Epithelial cell of proximal tubule (primary cell): ENCODE measurements at regions not wholly inside any gene's neighbourhood (a gene's known extent, or its start where the extent isn't known, plus 50 kb on each side); places are given as distances from the start of the nearest gene placed in this dataset.

Experiments used
- DNase-seq: peaks from one replicate; pipeline ENCODE4 v3.0.0-alpha.2; 2011; ENCODE audit warnings: low read depth
- H3K4me3 ChIP-seq: 2 replicates; pipeline ENCODE4 v1.5.1; 2011; ENCODE audit warnings: low read depth, mild to moderate bottlenecking, low read length
- CTCF ChIP-seq: conservative IDR thresholded peaks from 2 replicates; pipeline ENCODE4 v1.5.1; 2012; ENCODE audit warnings: low read depth, mild to moderate bottlenecking, low read length

- no peak for TF ChIP-seq CTCF
- DNase-seq = no peak
- H3K4me3 ChIP-seq = no peak overlapping the region
Measured at GRCh38 chr5:124419531-124419930, 326.9 kb downstream of the ZNF608 start.

DNA sequence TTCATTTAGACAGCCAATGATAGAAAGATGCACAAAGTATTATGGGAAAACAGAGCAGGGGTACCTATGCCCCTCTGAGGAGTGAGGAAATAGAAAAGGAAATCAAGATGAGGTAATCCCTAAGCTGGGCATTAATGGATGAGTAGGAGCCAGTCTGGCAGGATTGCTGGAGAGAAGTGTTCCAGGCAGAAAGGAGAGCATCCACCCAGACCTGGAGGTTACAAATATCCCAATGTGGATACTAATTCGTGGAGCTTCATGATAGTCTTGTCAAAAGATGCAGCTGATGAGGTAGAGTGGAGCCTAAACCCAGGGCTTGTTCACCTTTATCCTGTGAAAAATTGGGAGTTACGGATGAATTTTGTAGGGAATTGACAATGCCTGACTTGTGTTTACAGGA lies 328.0 kb downstream of the ZNF608 start:
- no peak for DNase-seq
- H3K4me3 ChIP-seq = no peak overlapping the region
- no peak for TF ChIP-seq CTCF

DNA sequence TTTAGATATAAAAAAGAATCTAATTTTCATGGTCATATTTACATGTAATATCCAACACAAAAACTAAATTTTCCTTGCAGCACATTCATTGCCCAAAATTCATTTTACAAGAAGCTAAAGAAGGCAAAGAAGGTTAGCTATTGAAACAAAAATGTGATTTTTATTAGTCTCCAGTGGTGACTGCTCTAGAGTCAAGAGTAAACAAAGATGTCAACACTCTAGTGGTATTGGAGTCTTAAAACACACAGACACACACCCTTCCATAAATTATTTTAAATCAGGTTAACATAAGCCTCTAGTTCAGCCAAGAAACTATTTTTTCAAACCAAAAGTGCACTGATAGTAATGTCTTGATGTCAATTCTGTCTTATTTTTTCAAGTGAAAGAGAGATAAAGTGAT lies 329.2 kb downstream of the ZNF608 start:
- no peak for TF ChIP-seq CTCF
- no peak overlapping the region for H3K4me3 ChIP-seq
- DNase-seq = no peak

DNA sequence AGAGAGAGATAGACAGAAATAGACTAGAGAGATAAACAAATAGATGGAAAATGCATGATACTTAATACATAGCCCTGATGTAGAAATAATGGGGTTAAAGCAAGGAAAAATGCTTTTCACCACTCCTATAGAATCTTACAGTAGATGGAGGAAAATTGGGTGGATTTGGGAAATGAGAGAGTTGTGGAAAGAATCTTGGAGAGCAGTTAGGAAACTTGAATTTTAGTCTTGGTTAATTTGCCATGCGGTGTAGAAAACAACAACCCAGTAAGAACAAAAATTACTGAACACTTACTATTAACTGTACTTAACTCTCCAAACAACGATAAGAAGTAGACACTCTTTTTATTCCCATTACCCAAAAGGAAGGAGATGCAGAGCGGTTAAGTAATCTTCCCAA lies 329.8 kb downstream of the ZNF608 start:
- H3K4me3 ChIP-seq = no peak overlapping the region
- TF ChIP-seq CTCF = no peak
- DNase-seq = no peak

DNA sequence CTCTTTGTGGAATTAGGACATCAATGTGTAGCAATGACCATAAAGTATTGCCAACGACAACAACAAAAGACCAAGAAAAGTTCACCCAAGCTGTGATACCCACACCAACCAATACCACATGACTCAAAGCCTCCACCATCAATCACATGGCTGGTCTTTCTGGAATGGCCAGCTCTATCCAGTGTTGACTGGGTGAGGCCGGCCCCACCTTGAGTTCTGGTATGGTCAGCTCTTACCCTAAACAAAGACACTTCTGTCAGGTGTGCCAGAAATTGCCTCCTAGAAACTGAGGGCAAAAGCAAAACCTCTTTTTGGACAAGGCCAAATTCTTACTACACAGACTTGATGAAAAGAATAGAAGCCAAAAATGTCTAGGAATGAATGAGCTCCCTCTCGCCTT lies 331.5 kb downstream of the ZNF608 start:
- no peak for TF ChIP-seq CTCF
- DNase-seq = no peak

GRCh38 chr5:124410539-124411488 lies 335.6 kb downstream of the ZNF608 start:
- H3K4me3 ChIP-seq = no peak overlapping the region
- TF ChIP-seq CTCF = peak; percentile 30
- DNase-seq = no peak

More for the DNA sequence above, 331.5 kb downstream of the ZNF608 start:
- H3K4me3 ChIP-seq = no peak overlapping the region
